Hepatocyte (in vitro differentiated cells): ENCODE measurements at regions not wholly inside any gene's neighbourhood (a gene's known extent, or its start where the extent isn't known, plus 50 kb on each side); places are given as distances from the start of the nearest gene placed in this dataset.

Experiments
- DNase-seq: peaks from one replicate; pipeline ENCODE4 v3.0.0-alpha.2; 2016; ENCODE audit warnings: low spot score
- H2AFZ ChIP-seq: fragments of 200-600 bp; sonication (generic); 2 replicates; pipeline ENCODE4 v1.6.0; 2016; ENCODE audit warnings: antibody characterized with exemption, mild to moderate bottlenecking
- H3K27ac ChIP-seq: fragments of 200-600 bp; sonication (generic); 2 replicates; pipeline ENCODE4 v1.5.1; 2016; ENCODE audit warnings: mild to moderate bottlenecking
- H3K27me3 ChIP-seq: fragments of 200-600 bp; sonication (generic); 2 replicates; pipeline ENCODE4 v1.6.1; 2016
- H3K36me3 ChIP-seq: fragments of 200-600 bp; sonication (generic); replicated peaks from 2 replicates; pipeline ENCODE4 v1.5.1; 2016; ENCODE audit warnings: low read depth; ENCODE audit not compliant: insufficient read depth
- H3K4me1 ChIP-seq: fragments of 200-600 bp; sonication (generic); 2 replicates; pipeline ENCODE4 v1.5.1; 2016; ENCODE audit warnings: mild to moderate bottlenecking, moderate library complexity; ENCODE audit not compliant: insufficient read depth
- H3K4me2 ChIP-seq: fragments of 200-600 bp; sonication (generic); 2 replicates; pipeline ENCODE4 v1.6.0; 2016
- H3K4me3 ChIP-seq: fragments of 200-600 bp; sonication (generic); 2 replicates; pipeline ENCODE4 v1.5.1; 2016; ENCODE audit warnings: mild to moderate bottlenecking
- H3K79me2 ChIP-seq: fragments of 200-600 bp; sonication (generic); 2 replicates; pipeline ENCODE4 v1.6.0; 2017; ENCODE audit warnings: mild to moderate bottlenecking
- H3K9me2 ChIP-seq: fragments of 200-600 bp; sonication (generic); replicated peaks from 2 replicates; pipeline ENCODE4 v1.6.0; 2017; ENCODE audit warnings: mild to moderate bottlenecking; ENCODE audit not compliant: insufficient read depth
- H3K9me3 ChIP-seq: fragments of 200-600 bp; sonication (generic); 2 replicates; pipeline ENCODE4 v1.5.1; 2016; ENCODE audit warnings: low read depth, mild to moderate bottlenecking
- H4K20me1 ChIP-seq: fragments of 200-600 bp; sonication (generic); 2 replicates; pipeline ENCODE4 v1.6.0; 2016; ENCODE audit warnings: mild to moderate bottlenecking; ENCODE audit not compliant: insufficient read depth, poor library complexity, severe bottlenecking
- CTCF ChIP-seq: fragments of 200-600 bp; sonication (generic); IDR thresholded peaks from 2 replicates; pipeline ENCODE4 v1.5.1; 2016; ENCODE audit warnings: antibody characterized with exemption, mild to moderate bottlenecking; ENCODE audit not compliant: poor library complexity
- EZH2 ChIP-seq: fragments of 200-600 bp; sonication (generic); IDR thresholded peaks from 2 replicates; pipeline ENCODE4 v1.6.1; 2016; ENCODE audit warnings: antibody characterized with exemption, mild to moderate bottlenecking, borderline replicate concordance
- EZH2phosphoT487 ChIP-seq: fragments of 200-600 bp; sonication (generic); IDR thresholded peaks from one replicate; pipeline ENCODE4 v1.6.1; 2018; ENCODE audit warnings: antibody characterized with exemption, mild to moderate bottlenecking, low read depth, moderate library complexity; ENCODE audit not compliant: unreplicated experiment, severe bottlenecking
- WGBS: methylation state at CpG from one replicate; pipeline ENCODE4 v1.1.6; 2016; ENCODE audit warnings: low lambda C conversion rate; ENCODE audit errors: missing lambda C conversion rate; 5-methylcytosine and 5-hydroxymethylcytosine counted together

GRCh38 chr17:74070998-74071679 lies 132.3 kb upstream of the RPL38 start:
- Histone ChIP-seq H3K36me3 (no peaks in the 10 kb centered on the region), H3K27me3 (no peaks in the 10 kb centered on the region), H3K4me3 (no peak overlapping the region), H4K20me1 (no peaks in the 10 kb centered on the region), H3K27ac (no peak overlapping the region), H3K9me3 (no peaks in the 10 kb centered on the region), H3K4me2 (no peak overlapping the region), H3K79me2 (no peaks in the 10 kb centered on the region), H3K4me1 (no peaks in the 10 kb centered on the region), H3K9me2 (no peaks in the 10 kb centered on the region), H2AFZ (no peak overlapping the region)
- TF ChIP-seq EZH2phosphoT487 (no peak), CTCF (no peak), EZH2 (no peak)
- WGBS: 90% methylated on average over 12 of the region's 12 CpGs
- DNase-seq: no peak

- no peak for TF ChIP-seq EZH2phosphoT487
- TF ChIP-seq CTCF: no peak
Observed at GRCh38 chr17:74072340-74072739, 131.1 kb upstream of the RPL38 start.

GRCh38 chr17:74076446-74076845 lies 127.0 kb upstream of the RPL38 start:
- DNase-seq: no peak
- H3K27ac ChIP-seq: no peak overlapping the region
- no peaks in the 10 kb centered on the region for H3K79me2 ChIP-seq
- H3K9me3 ChIP-seq: no peaks in the 10 kb centered on the region
- no peaks in the 10 kb centered on the region for H3K27me3 ChIP-seq
- WGBS: 100% methylated on average over 1 of the region's 1 CpG
- no peaks in the 10 kb centered on the region for H3K9me2 ChIP-seq
- no peak overlapping the region for H2AFZ ChIP-seq
- H3K4me1 ChIP-seq: no peaks in the 10 kb centered on the region
- no peak overlapping the region for H3K4me2 ChIP-seq
- no peaks in the 10 kb centered on the region for H4K20me1 ChIP-seq
- no peak overlapping the region for H3K4me3 ChIP-seq
- no peak for TF ChIP-seq EZH2phosphoT487
- no peak for TF ChIP-seq EZH2
- TF ChIP-seq CTCF: no peak
- no peaks in the 10 kb centered on the region for H3K36me3 ChIP-seq

More at GRCh38 chr17:74072340-74072739, 131.1 kb upstream of the RPL38 start:
- no peak overlapping the region for H3K27ac ChIP-seq
- H3K27me3 ChIP-seq: no peaks in the 10 kb centered on the region
- no peaks in the 10 kb centered on the region for H3K36me3 ChIP-seq
- H3K4me2 ChIP-seq: no peak overlapping the region
- H3K4me1 ChIP-seq: no peaks in the 10 kb centered on the region
- WGBS: 82% methylated on average over 4 of the region's 4 CpGs
- H2AFZ ChIP-seq: no peak overlapping the region
- no peak for DNase-seq
- H3K4me3 ChIP-seq: no peak overlapping the region
- H3K9me3 ChIP-seq: no peaks in the 10 kb centered on the region
- no peaks in the 10 kb centered on the region for H3K9me2 ChIP-seq
- no peaks in the 10 kb centered on the region for H4K20me1 ChIP-seq
- H3K79me2 ChIP-seq: no peaks in the 10 kb centered on the region
